ENCODE measurements at regions not wholly inside any gene's neighbourhood (a gene's known extent, or its start where the extent isn't known, plus 50 kb on each side); places are given as distances from the start of the nearest gene placed in this dataset.

DNA sequence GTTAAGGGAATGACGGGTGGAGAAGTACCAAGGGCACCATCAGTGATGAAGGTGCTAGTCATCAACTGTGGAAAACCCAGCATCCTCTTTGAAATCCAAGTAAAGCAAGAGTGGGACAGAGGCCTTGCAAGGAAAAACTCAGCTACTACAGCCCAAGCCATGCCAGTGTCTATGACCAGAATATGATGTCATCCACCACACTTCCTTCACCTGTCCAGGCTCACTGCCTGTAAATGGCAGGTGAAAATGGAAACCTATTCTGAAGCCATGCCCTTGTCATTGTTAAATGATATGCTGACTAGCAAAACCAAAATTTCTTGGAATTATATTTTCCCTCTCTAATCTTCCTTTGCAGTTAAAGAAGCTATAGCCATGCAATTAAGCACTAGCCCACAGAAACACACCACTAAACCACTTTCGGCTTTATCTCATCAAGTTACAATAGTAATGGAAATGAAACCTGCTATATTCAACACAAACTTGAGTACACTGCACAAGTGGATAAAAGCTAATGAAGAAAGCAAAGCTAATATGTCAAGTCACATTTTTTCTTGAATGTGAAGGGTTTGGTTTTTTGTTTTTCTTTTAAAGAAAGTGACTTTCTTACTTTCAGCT is 96.3 kb upstream of the RALGPS2 start:
- Histone ChIP-seq H3K27ac (ENCODE audit: poor library complexity, severe bottlenecking) (no peak overlapping the region), H3K36me3 (ENCODE audit: low read depth) (no peaks in the 10 kb centered on the region), H3K4me1 (ENCODE audit: insufficient read depth, poor library complexity, severe bottlenecking) (peaks cover 17% of the 10 kb centered on the region), H3K9me3 (ENCODE audit: severe bottlenecking) (no peaks in the 10 kb centered on the region), H3K27me3 (ENCODE audit: insufficient read depth, poor library complexity, severe bottlenecking) (no peaks in the 10 kb centered on the region), H3K4me3 (ENCODE audit: severe bottlenecking) (no peak overlapping the region)
- ATAC-seq (ENCODE audit: low read depth) (no peak), DNase-seq (ENCODE audit: low spot score) (no peak)
- no peak for TF ChIP-seq CTCF (IDR thresholded peaks at IDR 0.05; ENCODE audit: poor library complexity, severe bottlenecking)

GRCh38 chr1:178629252-178630154 is 95.5 kb upstream of the RALGPS2 start:
- ATAC-seq (ENCODE audit: low read depth) (no peak), DNase-seq (ENCODE audit: low spot score) (no peak)
- H3K27me3 ChIP-seq (ENCODE audit: insufficient read depth, poor library complexity, severe bottlenecking), result no peaks in the 10 kb centered on the region
- H3K9me3 ChIP-seq (ENCODE audit: severe bottlenecking), result no peaks in the 10 kb centered on the region
- H3K4me3 ChIP-seq (ENCODE audit: severe bottlenecking), result no peak overlapping the region
- no peaks in the 10 kb centered on the region for H3K36me3 ChIP-seq (ENCODE audit: low read depth)
- peaks cover 17% of the 10 kb centered on the region for H3K4me1 ChIP-seq (ENCODE audit: insufficient read depth, poor library complexity, severe bottlenecking)
- TF ChIP-seq CTCF (IDR thresholded peaks at IDR 0.05; ENCODE audit: poor library complexity, severe bottlenecking), result no peak
- no peak overlapping the region for H3K27ac ChIP-seq (ENCODE audit: poor library complexity, severe bottlenecking)

DNA sequence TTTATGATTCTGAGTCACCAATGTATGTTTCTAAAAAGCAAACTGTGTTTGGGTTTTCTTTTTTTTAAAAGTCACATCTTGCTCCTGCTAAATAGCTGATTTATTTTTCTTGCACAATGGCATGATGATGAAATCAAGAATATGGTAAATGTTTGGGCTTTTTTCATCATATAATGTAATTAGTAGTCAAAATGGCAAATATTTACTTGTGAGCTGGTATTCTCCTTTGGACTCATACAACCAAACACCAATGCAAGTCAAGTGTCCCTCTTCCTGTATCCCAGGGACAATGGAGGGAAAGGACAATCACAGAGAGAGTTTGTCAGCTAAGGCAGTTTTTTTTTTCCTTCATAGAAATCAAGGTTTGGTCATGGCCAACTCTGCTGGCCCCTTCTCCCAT is 94.6 kb upstream of the RALGPS2 start:
- no peak for TF ChIP-seq CTCF (IDR thresholded peaks at IDR 0.05; ENCODE audit: poor library complexity, severe bottlenecking)
- Histone ChIP-seq H3K4me3 (ENCODE audit: severe bottlenecking) (no peak overlapping the region), H3K27me3 (ENCODE audit: insufficient read depth, poor library complexity, severe bottlenecking) (no peaks in the 10 kb centered on the region), H3K27ac (ENCODE audit: poor library complexity, severe bottlenecking) (no peak overlapping the region), H3K4me1 (ENCODE audit: insufficient read depth, poor library complexity, severe bottlenecking) (peaks cover 17% of the 10 kb centered on the region), H3K36me3 (ENCODE audit: low read depth) (no peaks in the 10 kb centered on the region), H3K9me3 (ENCODE audit: severe bottlenecking) (no peaks in the 10 kb centered on the region)
- ATAC-seq (ENCODE audit: low read depth) (no peak), DNase-seq (ENCODE audit: low spot score) (no peak)

GRCh38 chr1:178632653-178633052 is 92.4 kb upstream of the RALGPS2 start:
- no peak for TF ChIP-seq CTCF (IDR thresholded peaks at IDR 0.05; ENCODE audit: poor library complexity, severe bottlenecking)
- peak; percentile 36; the same call in 2 of the 3 replicates for ATAC-seq (ENCODE audit: low read depth)
- no peak overlapping the region for H3K4me3 ChIP-seq (ENCODE audit: severe bottlenecking)
- no peak for DNase-seq (ENCODE audit: low spot score)
- no peaks in the 10 kb centered on the region for H3K27me3 ChIP-seq (ENCODE audit: insufficient read depth, poor library complexity, severe bottlenecking)
- peaks cover 17% of the 10 kb centered on the region for H3K4me1 ChIP-seq (ENCODE audit: insufficient read depth, poor library complexity, severe bottlenecking)
- peak overlapping the region; percentile 78 for H3K27ac ChIP-seq (ENCODE audit: poor library complexity, severe bottlenecking)
- no peaks in the 10 kb centered on the region for H3K36me3 ChIP-seq (ENCODE audit: low read depth)
- H3K9me3 ChIP-seq (ENCODE audit: severe bottlenecking), result no peaks in the 10 kb centered on the region
